ENCODE measurements at regions not wholly inside any gene's neighbourhood (a gene's known extent, or its start where the extent isn't known, plus 50 kb on each side); places are given as distances from the start of the nearest gene placed in this dataset.
"Not testable (repeated sequence)": the region's sequence is repeated elsewhere in the genome, so short reads cannot be mapped to it uniquely, and the experiment has no call there.

DNA sequence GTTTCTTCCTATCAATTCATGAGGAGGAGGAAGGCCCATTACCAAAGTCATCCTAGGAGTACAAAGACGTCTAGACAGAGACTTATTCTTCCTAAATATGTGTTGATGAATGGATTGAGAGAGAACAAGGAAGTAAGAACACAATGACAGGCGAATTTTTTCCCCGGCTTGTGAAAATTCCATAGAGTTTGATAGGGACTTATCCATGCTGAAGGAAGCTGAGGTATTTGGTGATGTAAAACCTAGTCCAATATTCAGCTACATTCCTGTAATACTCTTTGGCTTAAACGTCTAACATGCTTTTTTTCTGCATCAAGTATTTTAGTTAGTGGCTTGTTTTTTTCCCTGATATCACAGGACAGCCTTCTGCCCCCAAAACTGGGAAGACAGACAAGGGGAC lies 121.9 kb upstream of the MYT1L start:
- Mint-ChIP-seq H3K36me3 (ENCODE audit: low read depth) (no peaks in the 10 kb centered on the region), H3K9me3 (ENCODE audit: low read depth) (peaks cover 5% of the 10 kb centered on the region), H3K4me3 (ENCODE audit: unreplicated experiment) (no peak overlapping the region), H3K4me1 (ENCODE audit: low read depth) (no peaks in the 10 kb centered on the region), H3K27ac (ENCODE audit: unreplicated experiment) (no peak overlapping the region), H3K27me3 (ENCODE audit: low read depth) (peaks cover 3% of the 10 kb centered on the region)
- no peak for DNase-seq (ENCODE audit: low spot score)
- no peak for TF ChIP-seq CTCF (IDR thresholded peaks at IDR 0.05)

- not testable (repeated sequence) for H3K27me3 Mint-ChIP-seq (ENCODE audit: low read depth); H3K9me3 Mint-ChIP-seq (ENCODE audit: low read depth)
Measured at GRCh38 chr2:2451275-2451674, 120.2 kb upstream of the MYT1L start.

DNA sequence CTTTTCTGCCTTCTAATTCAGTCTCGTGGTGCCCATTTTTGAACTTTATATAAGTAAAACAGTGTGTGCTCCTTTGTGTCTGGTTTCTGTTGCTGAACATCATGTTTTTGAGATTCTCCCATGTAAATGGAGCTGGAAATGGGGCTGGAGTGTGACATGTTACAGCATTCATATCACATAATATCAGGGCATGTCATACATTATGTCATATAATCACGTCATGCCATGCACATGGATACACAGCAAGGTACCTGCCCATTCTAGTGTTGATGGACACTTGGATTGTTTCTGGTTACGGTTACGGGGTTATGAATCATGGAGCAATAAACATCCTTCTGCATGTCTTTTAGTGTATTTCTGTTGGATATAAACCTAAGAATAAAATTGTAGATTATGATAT lies 117.1 kb upstream of the MYT1L start:
- Mint-ChIP-seq H3K4me1 (ENCODE audit: low read depth) (no peaks in the 10 kb centered on the region), H3K36me3 (ENCODE audit: low read depth) (no peaks in the 10 kb centered on the region), H3K4me3 (ENCODE audit: unreplicated experiment) (no peak overlapping the region), H3K27me3 (ENCODE audit: low read depth) (peaks cover 3% of the 10 kb centered on the region), H3K9me3 (ENCODE audit: low read depth) (no peaks in the 10 kb centered on the region), H3K27ac (ENCODE audit: unreplicated experiment) (no peak overlapping the region)
- no peak for DNase-seq (ENCODE audit: low spot score)
- TF ChIP-seq CTCF (IDR thresholded peaks at IDR 0.05), result no peak

More at GRCh38 chr2:2451275-2451674, 120.2 kb upstream of the MYT1L start:
- not testable (repeated sequence) for DNase-seq (ENCODE audit: low spot score); H3K27ac Mint-ChIP-seq (ENCODE audit: unreplicated experiment); H3K36me3 Mint-ChIP-seq (ENCODE audit: low read depth); H3K4me3 Mint-ChIP-seq (ENCODE audit: unreplicated experiment); H3K4me1 Mint-ChIP-seq (ENCODE audit: low read depth)

GRCh38 chr2:2422621-2423020 lies 91.5 kb upstream of the MYT1L start:
- H3K27ac Mint-ChIP-seq (ENCODE audit: unreplicated experiment), result no peak overlapping the region
- TF ChIP-seq CTCF (IDR thresholded peaks at IDR 0.05), result no peak
- H3K36me3 Mint-ChIP-seq (ENCODE audit: low read depth), result no peaks in the 10 kb centered on the region
- H3K4me1 Mint-ChIP-seq (ENCODE audit: low read depth), result no peaks in the 10 kb centered on the region
- DNase-seq (ENCODE audit: low spot score), result no peak
- H3K9me3 Mint-ChIP-seq (ENCODE audit: low read depth), result no peaks in the 10 kb centered on the region
- H3K27me3 Mint-ChIP-seq (ENCODE audit: low read depth), result peaks cover 5% of the 10 kb centered on the region
- H3K4me3 Mint-ChIP-seq (ENCODE audit: unreplicated experiment), result no peak overlapping the region

DNA sequence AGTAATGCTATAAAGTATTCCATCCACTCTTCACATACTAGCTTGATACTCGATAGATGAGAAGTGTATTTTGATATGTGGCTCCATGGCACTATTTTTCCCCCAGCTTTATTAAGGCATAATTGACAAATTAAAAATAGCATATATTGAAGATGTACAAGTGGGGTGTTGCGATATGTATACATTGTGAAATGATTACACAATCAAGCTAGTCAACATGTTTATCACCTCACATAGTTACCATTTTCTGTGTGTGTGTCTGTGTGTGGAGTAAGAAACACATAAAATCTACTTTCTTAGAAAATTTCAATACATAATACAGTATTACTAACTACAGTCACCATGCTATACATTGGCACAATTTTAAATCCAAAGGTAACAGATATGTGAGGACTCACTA lies 82.5 kb upstream of the MYT1L start:
- no peaks in the 10 kb centered on the region for H3K4me1 Mint-ChIP-seq (ENCODE audit: low read depth)
- H3K27me3 Mint-ChIP-seq (ENCODE audit: low read depth), result peaks cover 2% of the 10 kb centered on the region

More for the DNA sequence above, 82.5 kb upstream of the MYT1L start:
- TF ChIP-seq CTCF (IDR thresholded peaks at IDR 0.05), result no peak
- H3K4me3 Mint-ChIP-seq (ENCODE audit: unreplicated experiment), result no peak overlapping the region
- DNase-seq (ENCODE audit: low spot score), result no peak
- no peaks in the 10 kb centered on the region for H3K36me3 Mint-ChIP-seq (ENCODE audit: low read depth)
- peaks cover 4% of the 10 kb centered on the region for H3K9me3 Mint-ChIP-seq (ENCODE audit: low read depth)
- H3K27ac Mint-ChIP-seq (ENCODE audit: unreplicated experiment), result no peak overlapping the region

All from chondrocyte (in vitro differentiated cells).